RKO (cell line): ENCODE measurements at regions not wholly inside any gene's neighbourhood (a gene's known extent, or its start where the extent isn't known, plus 50 kb on each side); places are given as distances from the start of the nearest gene placed in this dataset.
"Not testable (repeated sequence)": the region's sequence is repeated elsewhere in the genome, so short reads cannot be mapped to it uniquely, and the experiment has no call there.

Experiments
- DNase-seq: peaks from one replicate; pipeline ENCODE4 v3.0.0-alpha.2; 2016; ENCODE audit warnings: low spot score

DNA sequence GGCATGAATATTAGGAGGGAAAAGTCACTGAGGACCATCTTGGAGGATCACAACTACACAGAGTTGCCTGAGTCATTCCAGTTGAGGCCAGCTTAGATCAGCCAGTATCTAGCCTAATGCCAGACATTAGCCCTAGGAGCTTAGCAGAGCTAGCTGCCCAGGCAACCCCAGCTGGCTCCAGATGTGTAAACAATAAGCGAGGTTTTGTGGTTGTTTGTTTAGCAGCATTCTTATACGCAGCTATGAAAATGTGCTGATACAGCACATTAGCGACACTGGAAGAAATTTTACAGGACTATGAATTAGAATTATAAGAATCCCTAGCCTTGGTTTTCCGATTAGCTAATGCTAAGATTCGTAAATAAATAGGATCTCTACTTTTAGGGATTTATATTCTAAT, 59.3 kb downstream of the BTBD3 start:
- no peak for DNase-seq

DNA sequence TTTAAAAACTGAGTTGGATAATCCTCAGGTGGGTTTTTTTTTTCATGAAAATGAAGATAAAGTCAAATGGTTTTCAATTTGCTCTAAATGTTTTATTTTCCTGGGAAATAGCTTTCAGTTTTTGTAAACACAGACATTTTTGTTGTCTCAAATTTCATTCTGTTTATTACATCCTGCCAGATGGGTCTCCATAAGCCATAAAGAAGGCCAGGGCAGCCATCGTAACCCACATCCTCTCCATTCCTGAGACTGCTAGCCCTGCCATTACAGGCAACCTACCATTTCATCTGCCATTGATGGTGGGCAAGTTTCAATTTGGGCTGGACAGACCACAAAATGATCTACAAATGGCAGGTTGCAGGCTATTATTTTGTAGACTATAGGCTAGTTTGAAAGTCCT, 60.8 kb downstream of the BTBD3 start:
- DNase-seq = no peak

DNA sequence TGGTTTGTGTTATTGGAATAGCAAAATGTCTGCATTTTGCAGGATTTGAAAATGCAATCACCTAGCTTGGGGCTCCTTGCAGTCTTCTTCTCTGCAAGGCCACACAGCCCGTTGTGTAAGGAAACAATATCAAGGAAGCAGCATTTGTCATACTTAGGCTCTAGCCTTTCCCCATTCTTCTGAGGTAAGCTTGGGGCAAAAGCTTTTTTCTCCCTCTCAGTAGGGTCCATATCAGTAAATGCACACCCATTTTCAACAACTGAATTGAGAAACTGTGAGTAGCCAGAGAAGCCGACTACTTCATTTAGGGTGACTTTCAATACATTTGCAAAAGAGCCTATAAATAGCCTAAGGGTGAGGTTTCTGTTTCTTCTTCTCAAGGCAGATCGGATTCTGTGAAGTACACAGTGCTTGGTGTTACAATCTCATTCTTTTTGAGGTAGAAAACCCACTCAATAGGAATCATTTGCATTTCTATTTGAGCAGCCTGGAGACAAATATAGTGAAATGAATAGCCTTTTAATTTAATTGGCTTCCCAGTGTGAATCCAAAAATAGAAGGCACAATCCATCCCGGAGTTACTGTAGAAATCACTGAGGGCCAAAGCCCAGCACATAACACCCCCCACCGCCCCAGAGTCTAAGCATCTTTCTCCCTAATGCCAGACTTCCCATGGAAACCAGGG, 61.8 kb downstream of the BTBD3 start:
- no peak for DNase-seq

DNA sequence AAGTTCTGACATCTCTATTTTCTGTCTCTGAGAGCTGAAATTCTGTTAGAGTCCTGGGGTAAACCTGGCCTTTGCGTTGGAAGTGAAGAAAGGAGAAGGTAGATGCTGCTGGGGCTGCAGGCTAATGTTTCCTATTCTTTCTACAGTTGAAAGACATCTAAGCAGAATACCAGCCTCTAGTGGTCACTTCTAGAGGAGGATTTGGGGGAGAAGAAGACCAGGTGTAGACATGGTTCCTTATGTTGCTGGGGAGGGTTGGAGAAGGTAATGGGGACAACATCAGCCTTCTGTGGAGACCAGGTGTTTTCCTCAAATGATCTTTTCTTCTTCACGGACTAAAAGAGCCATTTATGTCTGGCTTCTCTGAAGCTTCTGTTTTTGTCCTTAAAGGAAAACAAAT, 62.6 kb downstream of the BTBD3 start:
- no peak for DNase-seq

GRCh38 chr20:11981366-11981947, 63.8 kb downstream of the BTBD3 start:
- DNase-seq = no peak

GRCh38 chr20:11982289-11982954, 64.7 kb downstream of the BTBD3 start:
- DNase-seq = no peak

DNA sequence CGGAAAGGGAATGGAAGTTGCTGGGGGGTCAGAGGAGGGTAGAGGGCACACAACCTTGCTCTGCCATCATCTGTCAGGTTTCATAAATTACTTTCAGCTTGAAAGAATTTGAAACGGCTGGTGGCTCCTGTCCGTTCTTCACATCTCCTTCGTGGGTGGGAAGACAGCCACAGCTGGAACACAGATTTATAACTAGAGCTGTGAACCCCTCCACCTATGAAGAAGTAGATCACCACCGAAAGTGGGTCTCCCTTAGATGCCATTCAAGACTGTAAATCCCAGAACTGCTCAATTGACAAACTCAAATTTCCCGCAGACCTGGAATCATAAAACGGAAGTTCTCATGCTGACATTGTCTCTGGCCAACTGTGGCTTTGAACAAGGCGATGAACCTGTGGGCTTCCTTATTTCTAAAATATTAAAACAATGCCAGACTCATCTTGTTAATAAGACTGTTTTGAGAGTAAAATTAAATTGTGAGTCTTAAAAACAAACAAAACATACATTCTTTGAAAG, 65.3 kb downstream of the BTBD3 start:
- no peak for DNase-seq

GRCh38 chr20:11986954-11987353, 69.3 kb downstream of the BTBD3 start:
- DNase-seq = no peak

GRCh38 chr20:11987526-11987925, 69.8 kb downstream of the BTBD3 start:
- DNase-seq = no peak

- DNase-seq = no peak
Measured at GRCh38 chr20:11989018-11989771, 71.5 kb downstream of the BTBD3 start.

GRCh38 chr20:11992426-11992825, 74.7 kb downstream of the BTBD3 start:
- no peak for DNase-seq

GRCh38 chr20:11993886-11994461, 76.3 kb downstream of the BTBD3 start:
- DNase-seq = no peak

- DNase-seq = no peak
Measured at GRCh38 chr20:11995805-11996567, 78.3 kb downstream of the BTBD3 start.

- DNase-seq = not testable (repeated sequence)
Measured at GRCh38 chr20:12004776-12005175, 87.1 kb downstream of the BTBD3 start.

- DNase-seq = peak; percentile 55
Measured at GRCh38 chr20:12012241-12013222, 94.8 kb downstream of the BTBD3 start.

- no peak for DNase-seq
Measured at GRCh38 chr20:12014276-12014675, 96.6 kb downstream of the BTBD3 start.

- no peak for DNase-seq
Measured at GRCh38 chr20:12014736-12015135, 97.0 kb downstream of the BTBD3 start.

DNA sequence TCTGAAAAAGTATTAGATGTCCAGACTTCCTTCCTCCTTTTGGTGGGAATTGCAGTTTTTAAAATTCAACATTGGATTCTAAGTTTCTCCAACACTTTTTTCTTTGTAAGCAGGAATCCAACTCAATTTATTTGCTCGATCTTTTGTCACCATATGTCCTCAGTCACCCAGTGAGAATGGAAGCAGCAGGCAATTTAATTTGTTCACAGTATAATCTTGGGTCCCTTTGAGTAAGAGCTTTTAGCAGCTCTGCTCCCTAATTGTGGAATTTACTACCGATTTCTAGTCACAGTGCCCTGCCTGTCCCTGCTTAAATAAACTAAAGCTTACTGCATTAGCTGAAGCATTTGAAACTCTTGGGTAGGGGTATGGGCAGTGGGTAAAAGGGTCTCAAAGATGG, 98.6 kb downstream of the BTBD3 start:
- DNase-seq = no peak

DNA sequence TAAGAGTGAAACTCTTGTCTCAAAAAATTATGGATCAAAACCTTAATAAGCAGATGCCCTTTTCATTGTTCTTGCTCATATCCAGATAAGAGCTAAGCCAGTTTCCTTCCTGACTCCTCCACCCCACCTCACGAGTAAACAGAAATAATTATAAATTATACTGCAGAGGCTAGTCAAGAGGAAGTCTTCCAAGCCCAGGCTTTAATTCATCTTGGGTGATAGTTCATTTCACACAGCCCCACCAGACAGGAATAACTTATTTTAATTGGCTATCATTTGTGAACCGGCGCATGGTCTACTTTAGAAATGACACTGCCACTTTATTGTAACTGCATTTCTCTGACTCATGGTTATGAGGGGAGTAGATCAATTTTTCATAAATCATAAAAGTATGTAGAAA, 102.0 kb downstream of the BTBD3 start:
- no peak for DNase-seq

GRCh38 chr20:12020846-12021245, 103.2 kb downstream of the BTBD3 start:
- DNase-seq = no peak
